ENCODE measurements at regions not wholly inside any gene's neighbourhood (a gene's known extent, or its start where the extent isn't known, plus 50 kb on each side); places are given as distances from the start of the nearest gene placed in this dataset.

GRCh38 chr13:21823949-21824348, 153.1 kb downstream of the FGF9 start:
- Histone ChIP-seq H3F3A (replicated peaks; ENCODE audit: insufficient read depth) (no peaks in the 10 kb centered on the region), H3K4me2 (no peak overlapping the region), H3K9me3 (no peaks in the 10 kb centered on the region), H3K4me1 (ENCODE audit: control insufficient read depth in 1 of 2, insufficient read depth in 2 of 2, low read depth in 1 of 2, low read length in 1 of 2) (no peaks in the 10 kb centered on the region), H3K9me2 (no peaks in the 10 kb centered on the region), H3K27ac (ENCODE audit: low read depth in 2 of 2, low read length in 1 of 2) (no peak overlapping the region), H4K20me1 (ENCODE audit: insufficient read depth) (no peaks in the 10 kb centered on the region), H2AFZ (ENCODE audit: low read depth) (no peak overlapping the region), H3K36me3 (replicated peaks in 1 of 2; ENCODE audit: control insufficient read depth in 1 of 2, insufficient read depth in 2 of 2, low read length in 1 of 2) (no peaks in the 10 kb centered on the region), H3K4me3 (ENCODE audit: low read depth in 2 of 2, low read length in 1 of 2) (no peak overlapping the region), H3K27me3 (ENCODE audit: insufficient read depth) (peaks cover 9% of the 10 kb centered on the region; the same call in 1 of the 2 replicates), H3K79me2 (ENCODE audit: insufficient read depth) (no peaks in the 10 kb centered on the region), H3K9ac (no peak overlapping the region)
- TF ChIP-seq TAF1 (IDR thresholded peaks at IDR 0.05; ENCODE audit: borderline replicate concordance, low read depth, low read length) (no peak), IRF3 (IDR thresholded peaks at IDR 0.05; ENCODE audit: low read depth, low read length) (no peak)
- DNase-seq = no peak
- ChIA-PET CTCF (no interaction called here), POLR2A (no interaction called here)
- WGBS (ENCODE audit: low lambda C conversion rate) = 0% methylated on average over 1 of the region's 1 CpG

- CTCF ChIA-PET = no interaction called here
These were observed 154.3 kb downstream of the FGF9 start for GRCh38 chr13:21825186-21825585.

GRCh38 chr13:21825801-21826200, 154.9 kb downstream of the FGF9 start:
- no peak overlapping the region for H3K4me2 ChIP-seq
- no peaks in the 10 kb centered on the region for H3K79me2 ChIP-seq (ENCODE audit: insufficient read depth)
- no peak overlapping the region for H2AFZ ChIP-seq (ENCODE audit: low read depth)
- no peak overlapping the region for H3K27ac ChIP-seq (ENCODE audit: low read depth in 2 of 2, low read length in 1 of 2)
- H3F3A ChIP-seq (replicated peaks; ENCODE audit: insufficient read depth) = no peaks in the 10 kb centered on the region
- H4K20me1 ChIP-seq (ENCODE audit: insufficient read depth) = no peaks in the 10 kb centered on the region
- no peak for DNase-seq
- 0% methylated on average over 2 of the region's 2 CpGs for WGBS (ENCODE audit: low lambda C conversion rate)
- no peak overlapping the region for H3K4me3 ChIP-seq (ENCODE audit: low read depth in 2 of 2, low read length in 1 of 2)
- ChIA-PET POLR2A (no interaction called here), CTCF (no interaction called here)
- no peaks in the 10 kb centered on the region for H3K9me3 ChIP-seq
- H3K4me1 ChIP-seq (ENCODE audit: control insufficient read depth in 1 of 2, insufficient read depth in 2 of 2, low read depth in 1 of 2, low read length in 1 of 2) = no peaks in the 10 kb centered on the region
- no peaks in the 10 kb centered on the region for H3K36me3 ChIP-seq (replicated peaks in 1 of 2; ENCODE audit: control insufficient read depth in 1 of 2, insufficient read depth in 2 of 2, low read length in 1 of 2)
- no peak overlapping the region for H3K9ac ChIP-seq
- H3K27me3 ChIP-seq (ENCODE audit: insufficient read depth) = peaks cover 7% of the 10 kb centered on the region; the same call in 1 of the 2 replicates
- no peaks in the 10 kb centered on the region for H3K9me2 ChIP-seq
- TF ChIP-seq JUND (IDR thresholded peaks at IDR 0.05) (no peak), SMC3 (IDR thresholded peaks at IDR 0.05; ENCODE audit: low read depth, low read length) (no peak), ELF1 (IDR thresholded peaks at IDR 0.05) (no peak), MAX (IDR thresholded peaks at IDR 0.05; ENCODE audit: low read depth) (no peak), EZH2phosphoT487 (IDR thresholded peaks at IDR 0.05; ENCODE audit: borderline replicate concordance, low read depth) (no peak), RFX5 (IDR thresholded peaks at IDR 0.05; ENCODE audit: low read length) (no peak), RAD21 (IDR thresholded peaks at IDR 0.05; ENCODE audit: low read length) (no peak), FOXJ3 (CRISPR knock-in tag; IDR thresholded peaks at IDR 0.05) (no peak), MXI1 (IDR thresholded peaks at IDR 0.05; ENCODE audit: low read depth, low read length) (no peak), POLR2AphosphoS5 (IDR thresholded peaks at IDR 0.05; ENCODE audit: low read depth, low read length) (no peak), ZBTB33 (IDR thresholded peaks at IDR 0.05; ENCODE audit: borderline replicate concordance, low read depth) (no peak), MEF2A (IDR thresholded peaks at IDR 0.05; ENCODE audit: borderline replicate concordance, low read depth) (no peak), FOSL2 (IDR thresholded peaks at IDR 0.05; ENCODE audit: borderline replicate concordance, low read depth) (no peak)

More at GRCh38 chr13:21825186-21825585, 154.3 kb downstream of the FGF9 start:
- 7% methylated on average over 6 of the region's 6 CpGs for WGBS (ENCODE audit: low lambda C conversion rate)
- Histone ChIP-seq H3K4me2 (no peak overlapping the region), H3K9me3 (no peaks in the 10 kb centered on the region), H3K27me3 (ENCODE audit: insufficient read depth) (peaks cover 9% of the 10 kb centered on the region; the same call in 1 of the 2 replicates), H3K9me2 (no peaks in the 10 kb centered on the region), H3F3A (replicated peaks; ENCODE audit: insufficient read depth) (no peaks in the 10 kb centered on the region), H3K4me3 (ENCODE audit: low read depth in 2 of 2, low read length in 1 of 2) (no peak overlapping the region), H4K20me1 (ENCODE audit: insufficient read depth) (no peaks in the 10 kb centered on the region), H2AFZ (ENCODE audit: low read depth) (no peak overlapping the region), H3K79me2 (ENCODE audit: insufficient read depth) (no peaks in the 10 kb centered on the region), H3K4me1 (ENCODE audit: control insufficient read depth in 1 of 2, insufficient read depth in 2 of 2, low read depth in 1 of 2, low read length in 1 of 2) (no peaks in the 10 kb centered on the region), H3K27ac (ENCODE audit: low read depth in 2 of 2, low read length in 1 of 2) (no peak overlapping the region), H3K36me3 (replicated peaks in 1 of 2; ENCODE audit: control insufficient read depth in 1 of 2, insufficient read depth in 2 of 2, low read length in 1 of 2) (no peaks in the 10 kb centered on the region), H3K9ac (no peak overlapping the region)
- TF ChIP-seq YY1 (IDR thresholded peaks at IDR 0.05; ENCODE audit: low read depth) (no peak), IRF3 (IDR thresholded peaks at IDR 0.05; ENCODE audit: low read depth, low read length) (no peak), RCOR1 (IDR thresholded peaks at IDR 0.05; ENCODE audit: low read length) (no peak), RAD21 (IDR thresholded peaks at IDR 0.05; ENCODE audit: low read length) (no peak), POLR2AphosphoS5 (IDR thresholded peaks at IDR 0.05; ENCODE audit: low read depth, low read length) (no peak), MAX (IDR thresholded peaks at IDR 0.05; ENCODE audit: low read depth) (no peak)
- POLR2A ChIA-PET = no interaction called here
- DNase-seq = no peak

All from SK-N-SH (cell line).